ENCODE measurements at regions not wholly inside any gene's neighbourhood (a gene's known extent, or its start where the extent isn't known, plus 50 kb on each side); places are given as distances from the start of the nearest gene placed in this dataset.

GRCh38 chr11:80085563-80085962 lies 644.7 kb upstream of the TENM4 start:
- no peak for DNase-seq (ENCODE audit: low spot score in 2 of 2)
- Histone ChIP-seq H3K4me3 (no peak overlapping the region), H3K9me3 (no peaks in the 10 kb centered on the region), H3K27me3 (ENCODE audit: low read depth) (no peaks in the 10 kb centered on the region; the same call in 1 of the 2 replicates), H3K36me3 (replicated peaks) (no peaks in the 10 kb centered on the region), H3K4me1 (no peaks in the 10 kb centered on the region)
- in situ Hi-C loops (cut with MboI; ENCODE audit: low sequenced_read_pairs): no loop called here

GRCh38 chr11:80084608-80085007 lies 643.8 kb upstream of the TENM4 start:
- DNase-seq (ENCODE audit: low spot score in 2 of 2): no peak
- H3K4me3 ChIP-seq: no peak overlapping the region

GRCh38 chr11:80083531-80083951 lies 642.7 kb upstream of the TENM4 start:
- no peaks in the 10 kb centered on the region for H3K9me3 ChIP-seq
- in situ Hi-C loops (cut with MboI; ENCODE audit: low sequenced_read_pairs): no loop called here
- H3K4me1 ChIP-seq: no peaks in the 10 kb centered on the region
- H3K4me3 ChIP-seq: no peak overlapping the region
- peaks cover 2% of the 10 kb centered on the region; the same call in 1 of the 2 replicates for H3K27me3 ChIP-seq (ENCODE audit: low read depth)
- DNase-seq (ENCODE audit: low spot score in 2 of 2): no peak
- H3K36me3 ChIP-seq (replicated peaks): no peaks in the 10 kb centered on the region

More at GRCh38 chr11:80084608-80085007, 643.8 kb upstream of the TENM4 start:
- Histone ChIP-seq H3K27me3 (ENCODE audit: low read depth) (peaks cover 2% of the 10 kb centered on the region; the same call in 1 of the 2 replicates), H3K36me3 (replicated peaks) (no peaks in the 10 kb centered on the region), H3K4me1 (no peaks in the 10 kb centered on the region), H3K9me3 (no peaks in the 10 kb centered on the region)
- in situ Hi-C loops (cut with MboI; ENCODE audit: low sequenced_read_pairs): no loop called here

- Histone ChIP-seq H3K27me3 (ENCODE audit: low read depth) (peaks cover 2% of the 10 kb centered on the region; the same call in 1 of the 2 replicates), H3K9me3 (no peaks in the 10 kb centered on the region), H3K4me3 (no peak overlapping the region), H3K4me1 (no peaks in the 10 kb centered on the region), H3K36me3 (replicated peaks) (no peaks in the 10 kb centered on the region)
- DNase-seq (ENCODE audit: low spot score in 2 of 2): no peak
- in situ Hi-C loops (cut with MboI; ENCODE audit: low sequenced_read_pairs): no loop called here
Observed at GRCh38 chr11:80082406-80082805, 641.6 kb upstream of the TENM4 start.

GRCh38 chr11:80077113-80077512 lies 636.3 kb upstream of the TENM4 start:
- H3K27me3 ChIP-seq (ENCODE audit: low read depth): 0 out of 2 replicates have a peak, but pooled peaks cover 2% of the 10 kb centered on the region
- no peak overlapping the region for H3K4me3 ChIP-seq
- no peaks in the 10 kb centered on the region for H3K4me1 ChIP-seq
- H3K9me3 ChIP-seq: no peaks in the 10 kb centered on the region
- no peak for DNase-seq (ENCODE audit: low spot score in 2 of 2)
- in situ Hi-C loops (cut with MboI; ENCODE audit: low sequenced_read_pairs): no loop called here
- no peaks in the 10 kb centered on the region for H3K36me3 ChIP-seq (replicated peaks)

- H3K4me1 ChIP-seq: no peaks in the 10 kb centered on the region
- H3K4me3 ChIP-seq: no peak overlapping the region
- 0 out of 2 replicates have a peak, but pooled peaks cover under 1% of the 10 kb centered on the region for H3K27me3 ChIP-seq (ENCODE audit: low read depth)
- in situ Hi-C loops (cut with MboI; ENCODE audit: low sequenced_read_pairs): no loop called here
- no peaks in the 10 kb centered on the region for H3K36me3 ChIP-seq (replicated peaks)
- no peak for DNase-seq (ENCODE audit: low spot score in 2 of 2)
- H3K9me3 ChIP-seq: no peaks in the 10 kb centered on the region
Observed at GRCh38 chr11:80074837-80075236, 634.0 kb upstream of the TENM4 start.

GRCh38 chr11:80066291-80066690 lies 625.5 kb upstream of the TENM4 start:
- no peak for DNase-seq (ENCODE audit: low spot score in 2 of 2)
- 0 out of 2 replicates have a peak, but pooled peaks cover 2% of the 10 kb centered on the region for H3K27me3 ChIP-seq (ENCODE audit: low read depth)
- no peak overlapping the region for H3K4me3 ChIP-seq
- in situ Hi-C loops (cut with MboI; ENCODE audit: low sequenced_read_pairs): no loop called here
- H3K9me3 ChIP-seq: no peaks in the 10 kb centered on the region
- peaks cover 11% of the 10 kb centered on the region for H3K4me1 ChIP-seq
- no peaks in the 10 kb centered on the region for H3K36me3 ChIP-seq (replicated peaks)

- peaks cover 11% of the 10 kb centered on the region for H3K4me1 ChIP-seq
- DNase-seq (ENCODE audit: low spot score in 2 of 2): no peak
- no peak overlapping the region for H3K4me3 ChIP-seq
- H3K27me3 ChIP-seq (ENCODE audit: low read depth): 0 out of 2 replicates have a peak, but pooled peaks cover 2% of the 10 kb centered on the region
- in situ Hi-C loops (cut with MboI; ENCODE audit: low sequenced_read_pairs): no loop called here
- H3K9me3 ChIP-seq: no peaks in the 10 kb centered on the region
- H3K36me3 ChIP-seq (replicated peaks): no peaks in the 10 kb centered on the region
Observed at GRCh38 chr11:80065086-80065485, 624.3 kb upstream of the TENM4 start.

- DNase-seq (ENCODE audit: low spot score in 2 of 2): no peak
- H3K36me3 ChIP-seq (replicated peaks): no peaks in the 10 kb centered on the region
- no peak overlapping the region for H3K4me3 ChIP-seq
- in situ Hi-C loops (cut with MboI; ENCODE audit: low sequenced_read_pairs): no loop called here
- H3K4me1 ChIP-seq: peaks cover 11% of the 10 kb centered on the region
- H3K9me3 ChIP-seq: no peaks in the 10 kb centered on the region
- no peaks in the 10 kb centered on the region for H3K27me3 ChIP-seq (ENCODE audit: low read depth)
Observed at GRCh38 chr11:80061056-80061455, 620.2 kb upstream of the TENM4 start.

GRCh38 chr11:80054582-80055165 lies 613.8 kb upstream of the TENM4 start:
- H3K4me1 ChIP-seq: no peaks in the 10 kb centered on the region
- no peak for DNase-seq (ENCODE audit: low spot score in 2 of 2)
- no peak overlapping the region for H3K4me3 ChIP-seq
- H3K9me3 ChIP-seq: no peaks in the 10 kb centered on the region
- in situ Hi-C loops (cut with MboI; ENCODE audit: low sequenced_read_pairs): no loop called here
- H3K27me3 ChIP-seq (ENCODE audit: low read depth): no peaks in the 10 kb centered on the region
- H3K36me3 ChIP-seq (replicated peaks): no peaks in the 10 kb centered on the region

GRCh38 chr11:80048513-80048912 lies 607.7 kb upstream of the TENM4 start:
- Histone ChIP-seq H3K36me3 (replicated peaks) (no peaks in the 10 kb centered on the region), H3K27me3 (ENCODE audit: low read depth) (no peaks in the 10 kb centered on the region), H3K4me3 (no peak overlapping the region), H3K9me3 (no peaks in the 10 kb centered on the region), H3K4me1 (no peaks in the 10 kb centered on the region)
- in situ Hi-C loops (cut with MboI; ENCODE audit: low sequenced_read_pairs): no loop called here
- no peak for DNase-seq (ENCODE audit: low spot score in 2 of 2)

- H3K4me1 ChIP-seq: no peaks in the 10 kb centered on the region
- H3K9me3 ChIP-seq: no peaks in the 10 kb centered on the region
- no peak overlapping the region for H3K4me3 ChIP-seq
- H3K36me3 ChIP-seq (replicated peaks): no peaks in the 10 kb centered on the region
- in situ Hi-C loops (cut with MboI; ENCODE audit: low sequenced_read_pairs): no loop called here
- H3K27me3 ChIP-seq (ENCODE audit: low read depth): no peaks in the 10 kb centered on the region
- DNase-seq (ENCODE audit: low spot score in 2 of 2): no peak
Observed at GRCh38 chr11:80041136-80042000, 600.5 kb upstream of the TENM4 start.

GRCh38 chr11:80034801-80035200 lies 594.0 kb upstream of the TENM4 start:
- no peaks in the 10 kb centered on the region for H3K36me3 ChIP-seq (replicated peaks)
- in situ Hi-C loops (cut with MboI; ENCODE audit: low sequenced_read_pairs): no loop called here
- H3K27me3 ChIP-seq (ENCODE audit: low read depth): peaks cover 8% of the 10 kb centered on the region
- no peak for DNase-seq (ENCODE audit: low spot score in 2 of 2)
- H3K4me1 ChIP-seq: no peaks in the 10 kb centered on the region
- H3K4me3 ChIP-seq: no peak overlapping the region
- no peaks in the 10 kb centered on the region for H3K9me3 ChIP-seq

- DNase-seq (ENCODE audit: low spot score in 2 of 2): no peak
Observed at GRCh38 chr11:80031014-80031600, 590.3 kb upstream of the TENM4 start.

More at GRCh38 chr11:80031014-80031600, 590.3 kb upstream of the TENM4 start:
- peaks cover 8% of the 10 kb centered on the region for H3K27me3 ChIP-seq (ENCODE audit: low read depth)
- no peaks in the 10 kb centered on the region for H3K4me1 ChIP-seq
- H3K4me3 ChIP-seq: no peak overlapping the region
- no peaks in the 10 kb centered on the region for H3K9me3 ChIP-seq
- no peaks in the 10 kb centered on the region for H3K36me3 ChIP-seq (replicated peaks)
- in situ Hi-C loops (cut with MboI; ENCODE audit: low sequenced_read_pairs): no loop called here

Measured in HAP-1 (cell line).